Retinal pigment epithelial cell (primary cell): ENCODE measurements at regions not wholly inside any gene's neighbourhood (a gene's known extent, or its start where the extent isn't known, plus 50 kb on each side); places are given as distances from the start of the nearest gene placed in this dataset.

ENCODE experiments used
- DNase-seq: peaks from one replicate; pipeline ENCODE4 v3.0.0-alpha.2; 2010; ENCODE audit warnings: low read depth
- H3K4me3 ChIP-seq: 2 replicates; pipeline ENCODE4 v1.5.1; 2011; ENCODE audit warnings: mild to moderate bottlenecking, low read length, control low read depth, moderate library complexity
- CTCF ChIP-seq: conservative IDR thresholded peaks from 2 replicates; pipeline ENCODE4 v1.5.1; 2011; ENCODE audit warnings: low read depth, low read length, control low read depth, inconsistent platforms

DNA sequence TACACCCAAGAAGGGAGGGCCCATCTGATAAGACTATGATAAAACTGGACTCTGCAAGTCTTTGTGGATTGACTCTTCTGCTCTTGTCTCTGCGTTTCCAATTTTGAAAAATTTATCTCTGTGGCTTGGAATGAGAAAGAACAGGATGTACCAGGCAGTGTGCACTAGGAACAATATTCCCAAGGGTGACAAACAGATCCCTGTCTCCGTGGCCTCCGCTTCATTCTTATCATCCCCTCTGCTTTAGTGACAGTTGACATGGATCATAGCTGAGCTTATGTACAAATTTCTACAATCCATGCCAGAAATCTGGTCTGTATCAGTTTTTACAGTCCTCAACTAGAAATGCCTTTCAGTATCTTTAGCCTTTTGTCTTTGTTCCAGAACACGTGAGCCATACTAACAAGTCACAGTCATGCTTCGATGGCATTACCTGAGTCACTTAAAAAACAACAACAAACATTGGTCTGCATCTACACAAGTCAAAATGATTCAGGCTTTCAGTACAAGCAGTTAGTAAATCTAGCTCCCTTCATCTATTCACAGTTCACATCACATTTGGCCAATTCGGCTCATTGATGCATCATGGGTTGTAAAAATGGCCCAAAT, 393.6 kb upstream of the CELF2 start:
- no peak overlapping the region for H3K4me3 ChIP-seq
- no peak for DNase-seq
- no peak for TF ChIP-seq CTCF

DNA sequence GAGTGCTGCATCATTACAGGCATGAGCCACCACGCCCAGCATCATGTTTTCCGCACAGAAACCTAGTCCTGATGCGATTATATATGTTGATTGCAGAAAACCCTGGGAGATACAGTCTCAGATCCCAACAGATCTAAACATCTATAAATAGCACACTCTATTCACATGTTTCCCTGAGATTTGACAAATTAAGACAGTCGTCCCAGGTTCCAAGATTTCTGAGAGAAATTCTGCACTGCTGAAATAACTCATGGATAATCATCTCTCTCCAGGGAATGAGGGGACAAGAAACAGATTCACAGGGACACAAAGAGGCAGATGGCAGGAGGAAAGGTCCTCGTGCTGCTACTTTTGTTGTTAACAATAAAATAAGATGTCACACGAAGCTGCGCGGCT, 393.1 kb upstream of the CELF2 start:
- no peak overlapping the region for H3K4me3 ChIP-seq
- no peak for TF ChIP-seq CTCF
- no peak for DNase-seq

- DNase-seq, result no peak
- no peak for TF ChIP-seq CTCF
- H3K4me3 ChIP-seq, result no peak overlapping the region
Measured at GRCh38 chr10:10625491-10625890, 392.2 kb upstream of the CELF2 start.

GRCh38 chr10:10626734-10627133, 390.9 kb upstream of the CELF2 start:
- no peak overlapping the region for H3K4me3 ChIP-seq
- peak; percentile 72 for DNase-seq
- no peak for TF ChIP-seq CTCF

- TF ChIP-seq CTCF, result no peak
- no peak for DNase-seq
Measured at GRCh38 chr10:10627414-10627813, 390.3 kb upstream of the CELF2 start.

GRCh38 chr10:10629512-10629911, 388.2 kb upstream of the CELF2 start:
- no peak for TF ChIP-seq CTCF
- no peak overlapping the region for H3K4me3 ChIP-seq
- DNase-seq, result no peak

More at GRCh38 chr10:10627414-10627813, 390.3 kb upstream of the CELF2 start:
- H3K4me3 ChIP-seq, result no peak overlapping the region

GRCh38 chr10:10630281-10630680, 387.4 kb upstream of the CELF2 start:
- H3K4me3 ChIP-seq, result no peak overlapping the region
- TF ChIP-seq CTCF, result no peak
- DNase-seq, result no peak
